ENCODE measurements at regions not wholly inside any gene's neighbourhood (a gene's known extent, or its start where the extent isn't known, plus 50 kb on each side); places are given as distances from the start of the nearest gene placed in this dataset.

DNA sequence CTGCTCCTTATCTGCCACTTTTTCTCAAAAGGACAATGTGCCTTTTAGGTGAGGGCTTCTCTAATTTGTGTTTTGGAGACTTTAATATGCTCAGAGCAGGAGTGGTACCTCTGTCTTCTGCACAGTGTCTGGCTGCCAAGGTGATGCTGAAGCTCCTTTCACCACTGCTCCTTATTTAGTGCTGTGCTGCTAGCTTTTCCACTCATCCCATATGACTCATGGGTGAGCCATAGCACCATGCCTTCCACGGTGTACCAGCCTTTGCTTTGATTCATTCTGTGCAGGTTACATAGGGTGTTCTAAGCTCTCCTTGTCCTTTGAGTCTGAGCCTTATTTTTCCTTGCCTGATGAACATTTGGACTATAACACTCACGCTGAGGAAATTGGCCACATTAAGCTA, 202.4 kb downstream of the ARL6IP6 start:
- peak; percentile 43 for DNase-seq (ENCODE audit: low read depth, low spot score)

DNA sequence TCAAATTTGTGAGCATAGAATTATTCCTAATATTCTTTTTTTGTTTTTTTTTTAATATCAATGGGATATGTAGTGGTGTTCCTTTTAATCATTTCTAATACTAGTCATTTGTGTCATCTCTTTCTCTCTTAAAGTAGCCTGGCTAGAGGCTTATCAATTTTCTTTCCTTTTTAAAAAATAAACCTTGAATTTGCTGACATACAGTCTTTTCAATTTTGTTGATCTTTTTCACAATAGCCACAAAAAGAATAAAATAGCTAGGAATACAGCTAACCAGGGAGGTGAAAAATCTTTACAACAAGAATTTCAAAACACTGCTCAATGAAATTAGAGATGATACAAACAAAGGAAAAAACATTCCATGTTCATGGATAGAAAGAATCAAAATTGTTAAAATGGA, 192.6 kb downstream of the ARL6IP6 start:
- no peak for DNase-seq (ENCODE audit: low read depth, low spot score)

More for the DNA sequence above, 202.4 kb downstream of the ARL6IP6 start:
- H3K27ac ChIP-seq, result no peak overlapping the region

DNA sequence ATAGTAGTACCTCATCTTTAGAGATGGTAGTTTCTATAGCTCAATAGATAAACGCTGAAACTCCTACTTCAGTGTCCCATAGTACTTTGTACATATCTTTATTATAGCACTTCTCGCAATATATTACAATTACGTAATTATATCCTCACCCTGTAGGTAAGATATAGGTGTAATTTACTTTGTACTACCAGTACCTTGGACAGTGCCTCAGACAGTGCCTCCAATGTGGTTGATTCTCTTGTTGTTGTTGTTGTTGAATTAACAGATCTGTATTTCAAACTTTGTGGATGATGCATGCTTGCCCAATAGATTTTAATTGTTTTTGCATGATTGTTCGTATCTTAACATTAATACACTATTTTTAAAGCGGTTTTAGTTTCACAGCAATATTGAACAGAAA, 188.6 kb downstream of the ARL6IP6 start:
- no peak for DNase-seq (ENCODE audit: low read depth, low spot score)
- H3K27ac ChIP-seq, result no peak overlapping the region

More for the DNA sequence above, 192.6 kb downstream of the ARL6IP6 start:
- H3K27ac ChIP-seq, result no peak overlapping the region

DNA sequence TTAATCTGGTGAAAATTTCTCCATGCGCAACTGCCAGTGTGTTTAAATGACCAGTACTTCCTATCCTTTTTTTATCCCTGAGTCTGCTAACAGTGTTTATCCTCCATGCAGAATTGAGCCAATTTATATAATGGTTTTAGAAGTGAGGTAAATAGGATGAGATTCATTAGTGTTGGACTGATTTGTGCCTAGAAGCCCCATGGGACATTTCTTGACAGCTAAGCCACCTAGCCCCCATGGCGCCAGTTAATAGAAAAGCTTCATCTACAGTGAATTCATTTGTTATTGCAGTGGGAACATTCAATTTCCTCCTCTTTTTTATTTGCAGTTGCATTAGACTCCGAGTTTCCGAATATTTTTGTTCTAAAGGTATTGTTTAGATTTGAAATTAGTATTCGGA, 175.6 kb downstream of the ARL6IP6 start:
- DNase-seq (ENCODE audit: low read depth, low spot score), result no peak

DNA sequence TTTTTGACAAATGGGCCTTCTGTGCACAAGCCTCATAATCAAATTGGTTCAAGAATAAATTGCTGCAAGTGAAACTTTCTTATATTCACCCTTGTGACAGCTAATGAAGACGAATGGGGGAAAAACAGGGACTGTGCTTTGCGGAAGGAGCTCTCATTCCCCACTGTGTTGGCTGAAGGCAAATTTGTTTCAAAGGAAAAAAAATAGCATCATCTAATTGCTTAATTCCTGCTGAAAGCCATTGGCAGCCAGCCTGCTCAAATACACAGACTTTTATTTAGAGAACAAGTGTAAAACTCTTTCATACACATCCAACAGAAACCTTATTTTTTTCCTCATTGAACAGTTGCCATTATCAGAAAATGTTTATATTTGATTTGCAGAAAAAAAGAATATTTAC, 172.3 kb downstream of the ARL6IP6 start:
- no peak for DNase-seq (ENCODE audit: low read depth, low spot score)
- H3K27ac ChIP-seq, result no peak overlapping the region

More for the DNA sequence above, 175.6 kb downstream of the ARL6IP6 start:
- no peak overlapping the region for H3K27ac ChIP-seq

DNA sequence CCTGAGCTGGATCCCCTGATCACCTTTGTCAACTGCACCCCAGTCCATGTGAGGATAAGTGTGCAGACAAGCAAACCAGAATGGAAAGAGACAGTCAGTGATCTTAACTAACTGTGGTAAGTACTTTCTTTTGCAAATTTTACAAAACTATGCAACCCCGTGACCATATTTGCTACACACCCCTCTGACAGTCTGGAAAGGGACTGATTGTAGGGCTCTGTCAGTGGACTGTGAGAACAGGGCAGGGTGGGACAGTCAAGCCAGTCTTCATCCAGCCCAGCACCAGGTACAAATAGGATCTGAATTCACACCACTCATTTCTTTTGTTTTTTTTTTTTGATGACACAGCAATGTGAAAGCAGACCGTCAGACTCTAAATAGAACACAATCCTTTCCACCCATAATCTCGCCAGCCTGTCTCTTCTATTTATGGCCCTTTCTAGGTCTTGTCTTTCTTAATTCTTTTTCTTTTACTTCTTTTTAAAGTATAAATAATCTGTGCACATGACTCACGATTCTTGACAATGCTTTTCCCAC, 165.6 kb downstream of the ARL6IP6 start:
- no peak for DNase-seq (ENCODE audit: low read depth, low spot score)
- no peak overlapping the region for H3K27ac ChIP-seq

DNA sequence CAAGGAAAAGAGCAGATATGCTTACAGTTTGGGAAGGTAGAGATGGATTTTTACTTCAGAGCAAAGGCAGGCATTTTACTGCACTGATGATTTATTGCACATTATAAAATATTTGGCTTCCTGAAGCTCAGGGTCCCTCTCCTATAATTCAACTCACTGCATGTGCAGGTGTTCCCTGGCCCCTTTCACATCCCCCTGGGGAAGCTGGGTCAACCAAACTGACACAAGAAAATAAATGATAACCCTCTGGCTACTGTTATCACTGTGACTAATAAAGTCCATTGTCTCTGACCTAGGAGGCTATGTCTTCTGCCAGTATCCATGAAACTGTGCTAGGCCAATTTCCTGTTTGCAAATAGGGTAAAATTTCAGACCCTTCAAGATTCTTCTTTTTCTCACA, 163.1 kb downstream of the ARL6IP6 start:
- no peak overlapping the region for H3K27ac ChIP-seq
- no peak for DNase-seq (ENCODE audit: low read depth, low spot score)

DNA sequence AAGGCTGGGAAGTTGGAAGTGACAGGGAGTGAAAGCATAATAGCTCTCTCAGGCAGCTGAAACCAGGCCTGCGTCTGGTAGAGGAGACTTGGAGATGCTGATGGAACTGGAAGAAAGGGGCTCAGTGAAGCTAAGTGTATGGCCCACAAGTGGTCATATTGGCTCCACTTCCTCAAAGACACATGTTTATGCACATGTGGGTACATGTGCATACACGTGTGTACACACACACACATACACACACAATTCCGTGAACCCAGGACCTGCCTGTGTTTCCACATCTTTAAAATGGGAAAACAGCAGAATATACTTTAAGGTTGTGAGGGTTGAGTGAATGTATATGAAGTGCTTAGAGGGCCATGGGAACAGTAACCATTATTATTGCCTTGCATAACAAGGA, 160.9 kb downstream of the ARL6IP6 start:
- H3K27ac ChIP-seq, result no peak overlapping the region
- DNase-seq (ENCODE audit: low read depth, low spot score), result no peak

DNA sequence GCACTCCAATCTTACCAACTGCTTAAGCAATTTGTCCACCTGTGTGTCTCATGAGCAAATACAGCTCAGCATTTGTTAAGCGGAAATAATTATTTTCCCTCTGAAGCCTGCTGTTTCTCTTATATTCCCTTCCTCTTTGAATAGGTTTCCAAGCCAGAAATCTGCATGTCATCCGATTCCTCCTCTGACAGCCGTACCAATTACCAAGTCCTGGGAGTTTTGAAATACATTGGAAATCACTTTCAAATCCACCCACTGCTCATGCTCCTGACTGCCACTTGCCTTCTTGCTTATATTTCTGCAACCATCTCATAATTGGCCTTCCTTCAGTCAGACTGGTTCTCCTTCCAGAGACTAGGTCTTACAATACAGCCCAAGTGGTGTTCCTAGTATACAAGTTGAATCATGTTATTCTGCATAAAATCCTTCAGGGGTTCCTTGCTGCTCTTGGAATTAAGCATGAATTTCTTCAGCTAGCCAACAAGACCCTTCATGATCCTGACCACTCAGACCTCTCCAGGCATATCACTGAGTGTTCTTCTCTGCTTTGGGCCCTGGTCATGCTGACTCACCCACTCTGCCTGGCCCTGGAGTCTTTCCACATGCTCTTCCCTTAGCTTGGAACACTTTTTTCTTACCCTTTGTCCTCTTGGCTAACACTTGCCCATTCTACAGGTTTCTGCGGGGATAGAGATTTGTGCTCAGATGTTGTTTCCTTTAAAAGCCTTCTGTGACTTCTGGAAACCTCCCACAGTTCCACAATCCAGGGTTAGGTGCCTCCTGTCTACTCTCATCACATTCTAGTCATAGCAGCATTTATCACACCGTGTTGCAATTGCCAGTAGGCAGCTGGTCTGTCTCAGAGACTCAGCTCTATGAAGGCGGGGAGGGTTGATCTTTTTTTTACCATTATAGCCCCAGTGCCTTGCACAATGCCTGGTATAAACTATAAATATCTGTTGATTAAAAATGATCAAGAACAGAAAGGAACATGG, 157.6 kb downstream of the ARL6IP6 start:
- peak overlapping the region; percentile 25 for H3K27ac ChIP-seq
- no peak for DNase-seq (ENCODE audit: low read depth, low spot score)

DNA sequence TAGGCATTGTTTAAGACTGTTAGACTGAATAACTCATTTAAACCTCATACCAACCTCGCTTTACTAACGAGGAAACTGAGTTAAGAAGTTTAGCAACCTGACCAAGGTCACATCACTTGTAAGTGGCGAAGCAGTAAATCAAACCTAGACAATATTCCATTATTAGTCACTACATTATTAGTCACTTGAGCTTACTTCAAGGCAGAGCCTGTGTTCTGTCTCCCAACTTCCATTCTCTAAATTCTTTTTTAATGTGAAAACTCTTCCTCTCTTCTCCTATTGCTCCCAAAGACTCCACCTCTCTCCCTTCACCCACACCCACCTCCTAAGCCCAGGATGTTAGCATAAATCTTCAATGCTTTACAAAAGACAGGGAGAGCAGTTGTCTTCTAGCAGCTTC, 156.5 kb downstream of the ARL6IP6 start:
- peak overlapping the region; percentile 25 for H3K27ac ChIP-seq
- no peak for DNase-seq (ENCODE audit: low read depth, low spot score)

DNA sequence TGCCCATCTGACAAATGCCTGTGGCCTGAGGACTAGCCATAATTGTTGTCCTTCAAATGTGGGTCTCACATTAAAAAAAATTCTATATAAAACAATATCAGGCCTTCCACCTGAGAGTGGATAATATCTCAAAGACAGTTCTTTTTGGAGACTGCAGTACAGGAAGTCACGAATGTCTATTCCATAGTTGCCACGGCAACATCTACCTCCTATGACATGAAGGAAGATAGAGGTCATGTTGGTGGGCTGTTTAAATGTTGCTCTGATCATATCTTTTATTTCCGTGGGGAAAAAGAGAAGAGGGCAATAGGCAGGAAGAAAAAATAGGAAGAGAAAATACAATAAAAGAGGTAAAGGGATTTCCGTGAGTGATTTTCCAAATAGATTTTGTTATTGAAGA, 151.8 kb downstream of the ARL6IP6 start:
- DNase-seq (ENCODE audit: low read depth, low spot score), result no peak
- no peak overlapping the region for H3K27ac ChIP-seq

DNA sequence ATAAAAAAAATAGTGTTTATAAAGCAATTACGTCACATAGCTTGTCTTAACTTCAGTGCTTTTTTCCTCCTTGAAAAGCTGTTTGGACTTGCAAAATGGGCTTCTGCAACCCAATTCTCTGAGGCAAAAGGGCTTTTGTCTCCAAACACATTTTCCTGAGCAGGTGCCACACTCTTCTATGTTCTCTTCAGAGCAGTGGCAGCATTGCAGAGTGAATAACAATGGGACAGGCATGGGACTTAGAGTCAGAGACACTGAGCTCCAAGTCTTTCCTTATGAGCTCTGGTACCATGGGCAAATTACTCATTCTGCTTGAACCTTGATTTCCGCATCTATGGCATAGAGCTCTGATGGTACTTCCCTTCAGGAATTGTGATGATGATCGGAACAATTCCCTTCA, 149.0 kb downstream of the ARL6IP6 start:
- no peak for DNase-seq (ENCODE audit: low read depth, low spot score)
- H3K27ac ChIP-seq, result no peak overlapping the region

DNA sequence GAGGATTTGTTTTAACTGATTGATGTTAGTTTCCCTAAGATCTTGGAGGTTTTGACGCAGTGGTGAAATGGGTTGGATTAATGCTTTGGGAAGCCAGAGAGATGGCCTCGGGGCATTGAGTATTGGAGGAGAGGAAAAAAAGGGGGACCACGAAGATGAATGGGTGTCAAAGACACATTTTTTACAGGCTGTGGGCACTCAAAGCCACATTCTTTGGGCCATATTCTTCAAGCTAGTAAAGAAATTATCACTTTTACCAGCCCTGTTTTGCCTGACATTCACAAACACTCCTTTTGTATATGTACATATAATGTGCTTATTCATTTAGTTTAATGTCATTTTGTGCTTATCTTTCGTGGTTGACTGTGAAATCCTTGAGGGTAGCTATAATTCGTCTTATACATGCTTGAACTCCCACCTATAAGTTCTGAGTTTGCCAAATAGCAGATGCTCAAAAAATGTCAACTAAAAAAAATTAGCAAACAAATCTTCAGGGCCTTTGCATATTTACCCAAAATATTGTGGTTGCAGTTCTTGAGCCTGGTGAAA, 146.3 kb downstream of the ARL6IP6 start:
- DNase-seq (ENCODE audit: low read depth, low spot score), result no peak
- H3K27ac ChIP-seq, result no peak overlapping the region

DNA sequence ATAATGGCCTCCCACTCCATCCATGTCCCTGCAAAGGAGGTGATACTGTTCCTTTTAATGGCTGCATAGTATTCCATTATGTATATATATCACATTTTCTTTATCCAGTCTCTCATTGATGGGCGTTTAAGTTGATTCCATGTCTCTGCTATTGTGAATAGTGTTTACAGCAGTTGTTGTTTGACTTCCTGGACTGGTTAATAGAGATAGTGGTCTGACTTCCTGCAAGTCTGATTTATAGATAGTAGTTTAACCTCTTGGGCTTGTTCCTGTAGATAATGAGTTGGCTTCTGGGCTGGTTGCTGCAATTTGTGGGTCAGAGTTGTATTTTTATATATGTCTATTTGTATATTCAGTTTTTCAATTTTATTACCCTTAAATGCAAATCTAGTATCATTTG, 145.4 kb downstream of the ARL6IP6 start:
- no peak for DNase-seq (ENCODE audit: low read depth, low spot score)
- H3K27ac ChIP-seq, result no peak overlapping the region

DNA sequence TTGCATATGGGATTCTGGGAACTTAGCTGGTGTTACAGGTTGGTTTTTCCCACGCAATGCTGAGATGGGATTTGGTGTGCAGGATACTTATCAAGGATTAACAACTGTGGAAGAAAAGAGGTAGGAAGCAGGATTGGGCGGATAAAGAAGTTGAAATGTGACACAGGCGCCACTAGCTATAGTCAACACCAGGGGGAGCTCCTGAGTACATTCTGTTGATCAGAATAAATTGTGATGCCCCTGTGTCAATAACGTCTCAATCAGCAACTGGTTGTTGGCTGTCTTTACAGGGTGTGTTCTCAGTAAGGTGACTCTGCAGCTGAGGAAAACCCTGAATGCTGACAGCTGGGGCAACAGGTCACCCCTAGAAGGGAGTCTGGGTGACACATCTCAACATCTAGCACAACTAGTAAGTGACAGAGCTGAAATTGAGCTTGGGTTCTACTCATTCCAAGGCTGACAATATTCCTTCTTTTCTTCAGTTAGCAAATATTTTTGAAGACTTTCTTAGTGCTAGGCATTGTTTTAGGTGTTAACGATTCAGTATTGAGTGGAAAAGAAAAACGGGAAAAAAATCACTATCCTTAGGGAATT, 143.0 kb downstream of the ARL6IP6 start:
- DNase-seq (ENCODE audit: low read depth, low spot score), result no peak
- no peak overlapping the region for H3K27ac ChIP-seq

DNA sequence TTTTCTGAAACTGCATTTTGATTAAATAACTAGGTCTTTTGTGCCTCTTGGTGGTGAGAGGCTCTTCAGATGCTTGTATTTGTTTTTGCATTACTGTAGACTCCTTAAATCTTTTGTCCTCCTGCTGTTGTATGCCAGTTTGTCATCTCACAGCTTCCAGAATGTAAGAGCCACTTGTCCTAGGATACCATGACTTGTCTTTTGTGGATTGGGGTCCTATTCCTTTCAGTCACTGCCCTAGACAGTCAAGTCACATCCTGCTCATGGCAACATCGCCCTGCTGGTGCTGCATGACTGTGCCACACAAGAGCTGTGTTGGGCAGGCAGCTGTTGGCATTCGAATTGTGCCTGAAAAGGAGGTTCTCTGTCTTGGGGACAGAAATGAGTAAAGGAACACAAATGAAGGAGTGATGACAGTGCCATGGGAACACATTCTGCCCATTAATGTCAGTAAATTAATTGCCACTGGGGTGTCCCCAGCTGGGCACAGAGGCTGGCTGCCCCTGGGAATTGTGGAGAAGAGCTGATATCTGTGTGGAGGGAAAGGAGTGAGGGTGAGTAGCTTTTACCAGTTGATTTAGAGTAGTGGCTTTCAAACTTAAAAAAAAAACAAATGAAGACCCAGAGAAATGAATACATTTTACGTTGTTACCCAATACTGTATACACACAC, 140.3 kb downstream of the ARL6IP6 start:
- DNase-seq (ENCODE audit: low read depth, low spot score), result no peak
- no peak overlapping the region for H3K27ac ChIP-seq

DNA sequence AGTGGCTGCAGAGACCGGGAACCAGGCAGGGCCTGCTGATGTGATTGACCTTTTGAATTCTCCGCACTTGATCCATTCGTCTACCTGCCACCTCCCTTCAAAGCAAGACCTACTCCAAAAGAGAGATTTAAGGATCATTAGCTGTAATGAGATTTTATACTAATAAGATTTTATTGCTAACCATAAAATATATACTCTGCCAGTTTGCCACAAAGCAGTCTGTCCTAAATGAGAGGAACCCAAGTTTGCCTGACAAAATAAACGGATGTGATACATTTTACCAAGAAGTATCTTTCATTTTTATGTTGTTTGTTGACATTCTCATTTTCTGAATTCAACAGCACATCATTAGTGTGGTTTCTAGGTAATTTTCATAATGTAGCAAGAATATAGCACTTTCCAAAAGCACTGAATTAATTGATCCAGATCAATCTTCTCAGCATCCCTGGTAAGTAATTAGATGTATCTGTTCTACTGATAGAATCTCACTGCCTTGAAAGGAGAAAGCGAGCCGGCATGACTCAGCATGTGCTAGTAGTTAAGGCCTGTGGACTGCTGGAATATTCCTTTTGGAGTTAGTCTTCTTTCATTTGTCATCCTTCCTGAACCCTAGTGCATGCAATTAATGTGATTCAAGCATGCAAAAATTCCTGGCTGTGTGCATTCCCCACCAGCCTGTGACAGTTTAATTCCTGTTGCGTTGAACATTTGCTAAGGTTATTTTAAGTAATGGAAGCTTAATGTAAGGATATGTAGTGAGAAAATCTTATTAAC, 128.5 kb downstream of the ARL6IP6 start:
- H3K27ac ChIP-seq, result no peak overlapping the region
- no peak for DNase-seq (ENCODE audit: low read depth, low spot score)

DNA sequence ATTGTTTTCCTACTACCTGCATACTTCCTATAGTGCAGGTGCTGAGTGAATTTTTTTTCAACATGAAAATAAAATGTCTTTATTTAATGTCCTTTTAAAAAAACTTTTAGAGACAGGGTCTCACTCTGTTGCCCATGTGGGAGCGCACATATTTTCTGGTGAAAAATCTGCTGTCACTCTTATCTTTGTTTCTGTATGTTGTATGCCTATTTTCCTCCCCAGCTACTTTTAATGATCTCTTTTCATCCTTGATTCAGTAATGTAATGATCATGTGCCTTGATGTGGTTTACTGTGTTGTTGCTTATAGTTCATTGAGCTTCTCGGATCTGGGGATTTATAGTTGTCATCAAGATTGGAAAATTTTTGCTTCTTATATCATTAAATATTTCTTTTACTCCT, 117.3 kb downstream of the ARL6IP6 start:
- H3K27ac ChIP-seq, result no peak overlapping the region
- no peak for DNase-seq (ENCODE audit: low read depth, low spot score)

DNA sequence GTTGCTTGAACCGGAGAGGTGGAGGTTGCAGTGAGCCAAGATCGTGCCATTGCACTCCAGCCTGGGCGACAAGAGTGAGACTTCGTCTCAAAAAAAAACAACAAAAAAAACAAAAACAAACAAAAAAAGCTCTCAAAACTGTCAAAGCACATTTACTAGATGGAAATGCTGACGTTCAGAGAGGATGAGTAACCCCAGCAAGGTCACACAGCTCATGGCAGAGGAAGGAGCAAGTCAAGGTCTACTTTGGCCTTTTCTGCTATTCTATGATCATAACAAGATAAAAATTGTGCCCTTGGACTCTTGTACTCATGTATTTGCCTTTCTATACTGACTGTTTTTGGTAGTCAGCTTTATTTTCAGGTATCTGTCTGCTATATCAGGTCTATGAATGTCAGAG, 109.5 kb downstream of the ARL6IP6 start:
- no peak overlapping the region for H3K27ac ChIP-seq
- no peak for DNase-seq (ENCODE audit: low read depth, low spot score)

All from epithelial cell of prostate (primary cell).